ENCODE measurements at regions not wholly inside any gene's neighbourhood (a gene's known extent, or its start where the extent isn't known, plus 50 kb on each side); places are given as distances from the start of the nearest gene placed in this dataset.

- Histone ChIP-seq H3K36me3 (no peaks in the 10 kb centered on the region), H3K9me3 (no peaks in the 10 kb centered on the region), H3K4me3 (no peak overlapping the region), H3K4me1 (no peaks in the 10 kb centered on the region), H3K27me3 (no peaks in the 10 kb centered on the region), H3K27ac (no peak overlapping the region)
- no peak for TF ChIP-seq CTCF (IDR thresholded peaks at IDR 0.05)
- TF ChIP-seq POLR2AphosphoS5 (IDR thresholded peaks at IDR 0.05; ENCODE audit: insufficient read depth in 1 of 2, low read depth in 1 of 2) = no peak
- no peak for TF ChIP-seq POLR2A (IDR thresholded peaks at IDR 0.05)
- no peak for DNase-seq (ENCODE audit: extremely low spot score in 2 of 2)
- intact Hi-C loops (cut with DNase I) = no loop called here
Observed at GRCh38 chr10:105989995-105990394, 1174.5 kb downstream of the SORCS1 start.

GRCh38 chr10:105988848-105989247 lies 1175.7 kb downstream of the SORCS1 start:
- DNase-seq (ENCODE audit: extremely low spot score in 2 of 2) = no peak
- Histone ChIP-seq H3K4me3 (no peak overlapping the region), H3K36me3 (no peaks in the 10 kb centered on the region), H3K27ac (no peak overlapping the region), H3K4me1 (no peaks in the 10 kb centered on the region), H3K9me3 (no peaks in the 10 kb centered on the region), H3K27me3 (no peaks in the 10 kb centered on the region)
- TF ChIP-seq POLR2A (IDR thresholded peaks at IDR 0.05) = no peak
- TF ChIP-seq POLR2AphosphoS5 (IDR thresholded peaks at IDR 0.05; ENCODE audit: insufficient read depth in 1 of 2, low read depth in 1 of 2) = no peak
- TF ChIP-seq CTCF (IDR thresholded peaks at IDR 0.05) = no peak
- intact Hi-C loops (cut with DNase I) = no loop called here

- Histone ChIP-seq H3K36me3 (no peaks in the 10 kb centered on the region), H3K9me3 (no peaks in the 10 kb centered on the region), H3K4me1 (no peaks in the 10 kb centered on the region), H3K4me3 (no peak overlapping the region), H3K27me3 (no peaks in the 10 kb centered on the region), H3K27ac (no peak overlapping the region)
- no peak for DNase-seq (ENCODE audit: extremely low spot score in 2 of 2)
- TF ChIP-seq POLR2A (IDR thresholded peaks at IDR 0.05) (no peak), CTCF (IDR thresholded peaks at IDR 0.05) (no peak), POLR2AphosphoS5 (IDR thresholded peaks at IDR 0.05; ENCODE audit: insufficient read depth in 1 of 2, low read depth in 1 of 2) (no peak)
- intact Hi-C loops (cut with DNase I) = no loop called here
Observed at GRCh38 chr10:105986912-105987635, 1177.4 kb downstream of the SORCS1 start.

- H3K4me1 ChIP-seq = no peaks in the 10 kb centered on the region
- no peaks in the 10 kb centered on the region for H3K27me3 ChIP-seq
- no peak for DNase-seq (ENCODE audit: extremely low spot score in 2 of 2)
- no peak overlapping the region for H3K4me3 ChIP-seq
- no peak for TF ChIP-seq POLR2AphosphoS5 (IDR thresholded peaks at IDR 0.05; ENCODE audit: insufficient read depth in 1 of 2, low read depth in 1 of 2)
- TF ChIP-seq CTCF (IDR thresholded peaks at IDR 0.05) = no peak
- TF ChIP-seq POLR2A (IDR thresholded peaks at IDR 0.05) = no peak
- no peaks in the 10 kb centered on the region for H3K9me3 ChIP-seq
- H3K36me3 ChIP-seq = no peaks in the 10 kb centered on the region
- intact Hi-C loops (cut with DNase I) = no loop called here
- no peak overlapping the region for H3K27ac ChIP-seq
Observed at GRCh38 chr10:105986486-105986885, 1178.0 kb downstream of the SORCS1 start.

- intact Hi-C loops (cut with DNase I) = no loop called here
- no peak overlapping the region for H3K4me3 ChIP-seq
- H3K9me3 ChIP-seq = no peaks in the 10 kb centered on the region
- no peak for DNase-seq (ENCODE audit: extremely low spot score in 2 of 2)
- H3K27ac ChIP-seq = no peak overlapping the region
- H3K4me1 ChIP-seq = no peaks in the 10 kb centered on the region
- H3K27me3 ChIP-seq = no peaks in the 10 kb centered on the region
- no peak for TF ChIP-seq CTCF (IDR thresholded peaks at IDR 0.05)
- TF ChIP-seq POLR2A (IDR thresholded peaks at IDR 0.05) = no peak
- TF ChIP-seq POLR2AphosphoS5 (IDR thresholded peaks at IDR 0.05; ENCODE audit: insufficient read depth in 1 of 2, low read depth in 1 of 2) = no peak
- H3K36me3 ChIP-seq = no peaks in the 10 kb centered on the region
Observed at GRCh38 chr10:105982735-105983134, 1181.8 kb downstream of the SORCS1 start.
